GM19395 (cell line): ENCODE measurements at regions not wholly inside any gene's neighbourhood (a gene's known extent, or its start where the extent isn't known, plus 50 kb on each side); places are given as distances from the start of the nearest gene placed in this dataset.
A peak's percentile ranks its signal among the peaks of the same experiment; 100 is the strongest.

ENCODE experiments used
- ATAC-seq: cut with Tn5 transposase; IDR thresholded peaks from one replicate; pipeline ENCODE4 v1.9.1; 2021; ENCODE audit warnings: mild to moderate bottlenecking, moderate library complexity; ENCODE audit not compliant: unreplicated experiment

DNA sequence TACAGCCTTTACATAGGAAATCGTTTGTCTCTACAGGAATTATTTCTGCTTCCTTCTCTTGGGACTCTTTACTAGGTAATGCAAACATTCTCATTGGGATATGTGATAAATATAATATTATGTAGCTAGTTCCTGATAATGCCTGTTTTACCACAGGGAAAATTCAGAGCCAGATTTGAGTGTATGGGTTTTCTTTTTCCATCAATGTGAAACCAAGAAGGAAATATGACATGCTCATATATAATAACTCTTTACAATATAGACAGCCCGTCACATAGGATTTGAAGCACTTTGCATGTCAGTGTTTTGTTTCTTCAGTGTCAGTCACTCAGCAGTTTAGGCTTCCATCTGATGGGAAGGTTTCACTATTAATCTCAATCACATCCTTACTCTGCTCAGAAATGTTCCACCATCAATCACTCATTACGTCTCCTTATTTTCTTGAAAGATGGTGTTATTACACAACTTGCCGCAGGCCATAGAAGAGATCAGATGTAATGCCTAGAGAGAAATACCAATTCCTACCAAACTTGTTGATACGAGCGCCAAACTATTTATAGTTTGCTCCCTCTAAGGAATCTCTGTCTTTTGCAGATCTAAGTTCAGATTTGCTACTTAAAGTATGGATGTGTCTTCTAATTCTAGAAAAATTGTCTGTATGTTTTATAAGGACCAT, 314.8 kb downstream of the DIPK2A start:
- no peak for ATAC-seq

GRCh38 chr3:144287001-144287400, 315.4 kb downstream of the DIPK2A start:
- ATAC-seq: no peak

DNA sequence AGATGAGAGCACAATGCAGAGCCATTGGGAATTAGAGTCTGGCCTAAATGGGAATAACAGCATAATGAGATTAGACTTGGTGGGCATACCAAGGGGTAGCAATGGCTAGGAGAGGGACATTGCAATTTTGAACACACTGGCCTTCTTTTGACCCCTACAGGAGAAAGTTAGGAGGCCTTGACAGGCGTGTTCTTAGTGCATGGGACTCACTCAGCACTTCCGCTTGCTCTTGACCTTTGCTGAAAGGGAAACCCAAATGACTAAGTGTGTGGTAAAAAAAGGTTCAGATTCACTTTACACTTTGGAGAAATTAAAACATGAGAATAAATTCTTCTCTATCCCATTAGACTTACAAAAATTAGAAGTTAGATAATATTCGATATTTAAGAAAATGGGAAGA, 317.4 kb downstream of the DIPK2A start:
- no peak for ATAC-seq

DNA sequence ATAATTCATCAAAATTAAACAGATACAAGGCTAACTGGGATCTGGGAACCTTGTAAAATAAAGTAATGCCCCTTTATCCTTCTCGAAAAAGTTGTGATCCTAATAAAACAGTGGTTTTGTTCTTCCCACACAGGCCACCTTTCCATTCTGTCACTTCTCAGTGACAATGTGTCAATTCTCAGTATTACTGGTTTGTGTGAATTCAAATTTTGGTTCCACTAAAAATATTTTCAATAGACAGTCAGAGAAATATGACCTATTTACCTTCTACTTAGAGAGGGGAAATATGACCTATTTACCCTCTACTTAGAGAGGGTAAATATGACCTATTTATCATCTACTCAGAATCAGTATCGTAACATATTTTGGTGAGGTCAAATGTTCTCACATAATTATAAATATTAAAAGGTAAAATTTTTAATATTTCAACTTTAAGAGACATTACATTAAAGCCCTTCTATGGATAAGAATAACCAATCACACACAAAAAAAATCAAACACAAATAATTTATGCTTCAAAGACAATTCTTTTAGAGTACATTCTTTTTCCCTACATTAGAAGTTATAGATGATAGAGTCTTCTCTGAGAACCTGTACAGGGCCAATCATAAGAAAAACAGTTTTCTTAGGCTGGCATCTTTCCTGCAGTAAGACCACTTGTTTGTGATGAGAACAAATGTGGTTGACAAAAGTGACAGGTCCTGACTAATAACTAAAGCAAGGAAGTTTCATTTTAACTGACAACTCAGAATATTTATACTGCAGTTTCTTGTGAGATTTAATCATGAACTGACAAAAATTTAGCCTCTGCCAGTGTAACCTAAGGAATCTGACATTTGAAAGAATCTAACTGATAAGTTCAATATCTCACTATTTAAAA, 323.3 kb downstream of the DIPK2A start:
- peak; percentile 87 for ATAC-seq

DNA sequence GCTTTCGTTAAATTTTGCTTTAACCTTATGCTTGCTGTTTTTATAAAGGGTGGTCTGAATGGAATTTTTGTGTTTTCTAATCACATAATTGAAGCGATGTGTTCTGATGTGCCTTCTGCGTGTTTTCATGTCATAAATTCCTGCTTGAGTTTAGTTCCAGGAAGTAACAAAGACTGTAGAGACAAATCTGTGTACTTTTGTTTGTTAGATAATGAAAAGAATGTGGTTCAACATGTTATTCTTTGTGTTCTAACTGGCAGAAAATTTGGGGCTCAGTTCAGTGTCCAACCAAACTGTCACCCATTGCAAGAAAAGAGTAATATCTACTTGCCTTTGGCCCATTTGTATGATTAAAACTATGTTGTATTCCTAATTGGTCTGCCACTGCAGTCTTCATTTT, 324.0 kb downstream of the DIPK2A start:
- no peak for ATAC-seq

DNA sequence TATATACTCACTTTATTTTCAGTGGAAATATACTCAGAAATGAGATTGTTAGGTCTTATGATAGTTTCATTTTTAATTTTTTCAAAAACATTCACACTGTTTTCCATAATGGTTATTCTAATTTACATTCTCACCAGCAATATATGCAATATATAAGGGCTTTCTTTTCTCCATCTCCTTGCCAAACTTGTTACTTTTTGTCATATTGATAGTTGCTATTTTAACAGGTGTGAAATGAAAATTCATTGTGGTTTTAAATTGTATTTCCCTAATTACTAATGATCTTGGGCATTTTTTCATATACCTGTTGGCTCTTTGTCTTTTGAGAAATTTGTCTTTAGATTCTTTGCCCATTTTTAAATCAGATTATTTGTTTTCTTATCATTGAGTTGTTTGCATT, 325.2 kb downstream of the DIPK2A start:
- no peak for ATAC-seq

DNA sequence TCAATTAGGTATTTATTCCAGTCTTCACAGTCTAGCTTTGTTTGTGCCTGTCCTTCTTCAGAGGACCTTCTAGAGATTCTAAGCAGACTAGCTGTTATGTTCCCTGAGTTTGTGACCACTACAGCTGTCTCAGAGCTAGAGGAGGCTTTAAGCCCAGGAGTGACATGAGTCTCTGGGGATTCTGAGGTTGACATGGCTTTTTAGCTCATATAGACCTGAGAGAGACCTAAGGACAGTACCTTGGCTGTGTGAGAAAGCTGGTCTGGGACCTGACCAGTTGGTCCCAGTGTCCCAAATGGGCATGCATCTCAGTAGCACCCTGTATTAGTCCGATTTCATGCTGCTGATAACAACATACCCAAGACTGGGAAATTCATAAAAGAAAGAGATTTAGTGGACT, 330.2 kb downstream of the DIPK2A start:
- no peak for ATAC-seq

DNA sequence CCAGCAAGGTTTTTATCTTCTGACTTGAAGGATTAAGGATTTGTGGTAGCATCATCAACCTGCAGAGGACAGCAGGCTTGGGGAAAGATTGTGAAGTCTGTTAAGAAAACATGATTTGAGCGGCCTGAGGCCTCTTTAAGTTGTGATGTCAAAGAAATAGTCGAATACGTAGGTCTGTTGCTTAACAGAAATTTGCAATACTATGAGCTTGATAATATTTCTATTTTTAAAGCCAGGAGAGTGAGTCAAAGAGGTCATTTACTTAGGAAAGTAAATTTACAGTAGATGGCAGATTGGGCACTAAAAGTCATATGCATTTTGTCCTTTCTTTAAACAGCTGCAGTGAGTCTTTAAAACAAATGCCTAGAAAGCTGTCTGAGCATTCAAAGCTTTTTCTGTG, 336.3 kb downstream of the DIPK2A start:
- no peak for ATAC-seq

GRCh38 chr3:144308396-144308795, 336.8 kb downstream of the DIPK2A start:
- no peak for ATAC-seq

DNA sequence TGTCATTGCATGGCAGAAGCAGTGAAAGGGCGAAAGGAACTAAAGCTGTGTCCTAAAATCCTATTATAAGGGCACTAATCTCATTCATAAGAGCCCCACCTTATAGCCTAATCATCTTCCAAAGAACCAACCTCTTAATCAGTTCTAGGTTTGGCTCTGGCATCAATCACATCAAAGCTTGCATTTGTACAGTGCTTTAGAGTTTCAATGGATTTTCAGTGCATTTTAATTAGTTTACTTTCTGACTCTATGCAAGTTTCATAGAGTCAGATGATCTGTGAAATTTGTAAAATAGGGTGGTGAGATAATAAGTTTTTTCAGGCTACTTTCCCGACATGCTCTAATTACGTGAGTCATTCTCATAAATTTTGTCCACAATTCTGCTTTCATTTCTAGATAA, 341.1 kb downstream of the DIPK2A start:
- ATAC-seq: no peak

- ATAC-seq: no peak
Measured at GRCh38 chr3:144314946-144315345, 343.3 kb downstream of the DIPK2A start.

GRCh38 chr3:144317961-144318360, 346.3 kb downstream of the DIPK2A start:
- ATAC-seq: no peak

- no peak for ATAC-seq
Measured at GRCh38 chr3:144324076-144324475, 352.5 kb downstream of the DIPK2A start.

- ATAC-seq: no peak
Measured at GRCh38 chr3:144332868-144333267, 361.2 kb downstream of the DIPK2A start.

- no peak for ATAC-seq
Measured at GRCh38 chr3:144341471-144341870, 369.8 kb downstream of the DIPK2A start.

GRCh38 chr3:144343343-144343742, 371.7 kb downstream of the DIPK2A start:
- ATAC-seq: no peak

GRCh38 chr3:144343777-144344176, 372.2 kb downstream of the DIPK2A start:
- no peak for ATAC-seq

GRCh38 chr3:144344925-144345548, 373.4 kb downstream of the DIPK2A start:
- ATAC-seq: no peak

GRCh38 chr3:144350125-144350524, 378.5 kb downstream of the DIPK2A start:
- ATAC-seq: no peak

DNA sequence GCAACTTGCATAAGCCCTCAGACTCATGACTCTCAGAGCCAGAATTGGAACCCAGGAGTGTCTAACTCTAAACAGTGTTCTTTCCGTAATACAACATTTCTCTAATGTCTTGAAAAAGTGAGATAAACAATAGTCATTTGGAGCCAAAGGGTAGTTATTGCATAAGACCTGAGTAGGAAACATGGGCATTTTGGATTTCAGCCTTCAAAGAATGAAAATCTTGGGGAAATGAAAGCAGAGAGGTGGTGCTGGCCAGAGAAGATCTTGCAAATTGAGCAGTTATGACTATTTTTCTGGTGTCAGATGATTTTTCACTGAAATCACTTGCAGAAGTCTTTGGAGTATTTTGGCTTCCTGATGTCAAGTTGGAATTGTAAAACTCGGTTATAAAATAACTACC, 379.4 kb downstream of the DIPK2A start:
- ATAC-seq: no peak

GRCh38 chr3:144351773-144352365, 380.2 kb downstream of the DIPK2A start:
- ATAC-seq: no peak

DNA sequence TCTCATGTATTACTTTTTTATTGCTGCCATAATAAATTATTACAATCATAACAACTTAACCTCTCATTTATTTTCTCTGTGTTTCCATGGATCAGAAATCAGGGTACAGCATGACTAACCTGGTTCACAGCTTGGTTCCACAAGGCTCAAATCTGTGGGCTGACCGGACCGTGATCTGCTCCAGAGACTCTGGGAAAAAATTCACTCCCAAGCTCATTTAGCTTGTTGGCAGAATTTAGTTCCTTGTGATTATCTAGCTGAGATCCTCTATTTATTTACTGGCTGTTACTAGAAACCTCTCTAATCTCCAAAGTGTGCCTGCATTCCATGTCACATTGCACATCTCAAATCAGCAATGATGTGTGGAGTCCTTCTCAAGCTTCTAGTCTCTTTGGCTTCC, 386.6 kb downstream of the DIPK2A start:
- ATAC-seq: no peak
